ENCODE measurements at regions not wholly inside any gene's neighbourhood (a gene's known extent, or its start where the extent isn't known, plus 50 kb on each side); places are given as distances from the start of the nearest gene placed in this dataset.

DNA sequence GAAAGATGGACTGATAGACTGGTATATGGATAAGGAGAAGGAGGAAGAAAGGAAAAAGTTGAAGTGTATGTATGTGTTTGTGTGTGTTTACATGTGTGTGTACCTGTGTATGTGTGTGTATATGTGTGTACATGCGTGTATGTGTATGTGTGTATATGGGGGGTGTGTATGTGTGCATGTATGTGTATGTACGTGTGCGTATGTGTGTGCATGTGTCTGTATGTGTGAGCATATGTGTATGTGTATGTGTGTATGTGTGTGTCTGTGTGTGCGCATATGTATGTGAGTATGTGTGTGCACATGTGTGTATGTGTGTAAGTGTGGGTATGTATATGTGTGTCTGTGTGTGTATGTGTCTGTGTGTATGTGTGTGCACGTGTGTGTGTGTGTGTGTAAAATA is 101.5 kb upstream of the KLHL13 start:
- no peak for DNase-seq
- Histone ChIP-seq H3K27me3 (ENCODE audit: control insufficient read depth in 3 of 3, insufficient read depth in 3 of 3, low read length in 2 of 3) (peaks cover 0 to 16% (median 14%) of the 10 kb centered on the region in 3 donors), H3K36me3 (ENCODE audit: control insufficient read depth in 4 of 4, insufficient read depth in 4 of 4, low read length in 4 of 4) (no peaks in the 10 kb centered on the region)

DNA sequence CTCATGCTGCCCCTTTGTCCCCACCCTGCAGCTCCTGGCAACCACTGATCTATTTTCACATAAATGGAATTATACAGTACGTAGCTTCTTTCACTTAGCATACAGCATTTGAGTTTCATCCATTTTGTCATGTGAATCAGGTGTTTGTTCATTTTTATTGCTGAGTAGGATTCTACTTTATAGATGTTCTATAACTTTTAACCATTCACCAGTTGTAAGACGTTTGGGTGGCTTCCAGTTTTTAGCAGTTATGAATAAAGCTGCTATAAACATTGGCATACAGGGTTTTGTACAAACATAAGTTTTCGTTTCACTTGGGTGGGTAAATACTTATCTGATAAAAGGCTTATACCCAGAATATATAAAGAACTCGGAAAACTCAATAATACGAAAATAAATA is 102.3 kb upstream of the KLHL13 start:
- peaks cover 0 to 2% (median 0%) of the 10 kb centered on the region in 4 donors for H3K9me3 ChIP-seq (ENCODE audit: control insufficient read depth in 4 of 4, insufficient read depth in 3 of 4, low read length in 3 of 4)
- H3K27ac ChIP-seq (ENCODE audit: low read depth in 1 of 2, low read length in 1 of 2), result no peak overlapping the region
- WGBS, 2 donors, result 72 to 85% methylated on average over 5 of the region's 5 CpGs
- H3K27me3 ChIP-seq (ENCODE audit: control insufficient read depth in 3 of 3, insufficient read depth in 3 of 3, low read length in 2 of 3), result peaks cover 0 to 14% (median 14%) of the 10 kb centered on the region in 3 donors
- H3K9ac ChIP-seq (ENCODE audit: insufficient read depth in 1 of 2, low read length in 2 of 2), result no peak overlapping the region
- peaks cover 0 to 3% (median 0%) of the 10 kb centered on the region in 5 donors for H3K4me1 ChIP-seq (ENCODE audit: control insufficient read depth in 5 of 5, insufficient read depth in 5 of 5, low read length in 5 of 5)
- TF ChIP-seq, protein P1, sequence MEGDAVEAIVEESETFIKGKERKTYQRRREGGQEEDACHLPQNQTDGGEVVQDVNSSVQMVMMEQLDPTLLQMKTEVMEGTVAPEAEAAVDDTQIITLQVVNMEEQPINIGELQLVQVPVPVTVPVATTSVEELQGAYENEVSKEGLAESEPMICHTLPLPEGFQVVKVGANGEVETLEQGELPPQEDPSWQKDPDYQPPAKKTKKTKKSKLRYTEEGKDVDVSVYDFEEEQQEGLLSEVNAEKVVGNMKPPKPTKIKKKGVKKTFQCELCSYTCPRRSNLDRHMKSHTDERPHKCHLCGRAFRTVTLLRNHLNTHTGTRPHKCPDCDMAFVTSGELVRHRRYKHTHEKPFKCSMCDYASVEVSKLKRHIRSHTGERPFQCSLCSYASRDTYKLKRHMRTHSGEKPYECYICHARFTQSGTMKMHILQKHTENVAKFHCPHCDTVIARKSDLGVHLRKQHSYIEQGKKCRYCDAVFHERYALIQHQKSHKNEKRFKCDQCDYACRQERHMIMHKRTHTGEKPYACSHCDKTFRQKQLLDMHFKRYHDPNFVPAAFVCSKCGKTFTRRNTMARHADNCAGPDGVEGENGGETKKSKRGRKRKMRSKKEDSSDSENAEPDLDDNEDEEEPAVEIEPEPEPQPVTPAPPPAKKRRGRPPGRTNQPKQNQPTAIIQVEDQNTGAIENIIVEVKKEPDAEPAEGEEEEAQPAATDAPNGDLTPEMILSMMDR (IDR thresholded peaks at IDR 0.05; ENCODE audit: control extremely low read depth, extremely low read depth), result no peak
- ATAC-seq (ENCODE audit: insufficient read depth, low FRiP score) (no peak), DNase-seq (no peak)
- no peak overlapping the region for H3K4me3 ChIP-seq
- no peaks in the 10 kb centered on the region for H3K36me3 ChIP-seq (ENCODE audit: control insufficient read depth in 4 of 4, insufficient read depth in 4 of 4, low read length in 4 of 4)

More for the DNA sequence above, 101.5 kb upstream of the KLHL13 start:
- WGBS, 2 donors, result 85 to 94% methylated on average over 5 of the region's 5 CpGs
- TF ChIP-seq, protein P1 (IDR thresholded peaks at IDR 0.05; ENCODE audit: control extremely low read depth, extremely low read depth), result no peak
- peaks cover 0 to 3% (median 0%) of the 10 kb centered on the region in 5 donors for H3K4me1 ChIP-seq (ENCODE audit: control insufficient read depth in 5 of 5, insufficient read depth in 5 of 5, low read length in 5 of 5)
- no peak overlapping the region for H3K4me3 ChIP-seq
- ATAC-seq (ENCODE audit: insufficient read depth, low FRiP score), result no peak
- no peak overlapping the region for H3K27ac ChIP-seq (ENCODE audit: low read depth in 1 of 2, low read length in 1 of 2)
- H3K9me3 ChIP-seq (ENCODE audit: control insufficient read depth in 4 of 4, insufficient read depth in 3 of 4, low read length in 3 of 4), result peaks cover 0 to 2% (median 0%) of the 10 kb centered on the region in 4 donors
- H3K9ac ChIP-seq (ENCODE audit: insufficient read depth in 1 of 2, low read length in 2 of 2), result no peak overlapping the region

DNA sequence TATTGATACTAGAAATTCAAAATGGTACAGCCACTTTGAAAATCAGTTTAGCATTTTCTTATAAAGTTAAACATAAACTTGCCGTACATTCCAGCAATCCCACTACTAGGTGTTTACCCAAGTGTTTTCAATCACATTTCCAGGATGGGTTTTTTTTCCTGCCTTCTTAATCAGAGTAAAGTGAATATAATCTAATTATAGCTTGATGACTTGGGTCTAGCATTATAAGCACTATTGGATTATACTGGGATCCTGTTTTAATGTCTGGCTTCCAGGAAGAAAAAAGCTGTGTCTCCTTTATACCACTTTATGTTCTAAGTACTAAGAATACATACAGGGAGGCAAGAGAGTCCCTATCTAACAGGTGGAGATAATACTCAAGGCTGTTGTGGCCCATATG is 103.3 kb upstream of the KLHL13 start:
- H3K4me3 ChIP-seq, result no peak overlapping the region
- H3K9me3 ChIP-seq (ENCODE audit: control insufficient read depth in 4 of 4, insufficient read depth in 3 of 4, low read length in 3 of 4), result peaks cover 0 to 2% (median 0%) of the 10 kb centered on the region in 4 donors
- 86 to 90% methylated on average over 1 of the region's 1 CpG for WGBS, 2 donors
- H3K9ac ChIP-seq (ENCODE audit: insufficient read depth in 1 of 2, low read length in 2 of 2), result no peak overlapping the region
- H3K4me1 ChIP-seq (ENCODE audit: control insufficient read depth in 5 of 5, insufficient read depth in 5 of 5, low read length in 5 of 5), result peaks cover 0 to 3% (median 0%) of the 10 kb centered on the region in 5 donors
- H3K27me3 ChIP-seq (ENCODE audit: control insufficient read depth in 3 of 3, insufficient read depth in 3 of 3, low read length in 2 of 3), result peaks cover 0 to 14% (median 14%) of the 10 kb centered on the region in 3 donors
- ATAC-seq (ENCODE audit: insufficient read depth, low FRiP score) (no peak), DNase-seq (no peak)
- H3K36me3 ChIP-seq (ENCODE audit: control insufficient read depth in 4 of 4, insufficient read depth in 4 of 4, low read length in 4 of 4), result no peaks in the 10 kb centered on the region
- no peak overlapping the region for H3K27ac ChIP-seq (ENCODE audit: low read depth in 1 of 2, low read length in 1 of 2)
- TF ChIP-seq, protein P1 (IDR thresholded peaks at IDR 0.05; ENCODE audit: control extremely low read depth, extremely low read depth), result no peak

DNA sequence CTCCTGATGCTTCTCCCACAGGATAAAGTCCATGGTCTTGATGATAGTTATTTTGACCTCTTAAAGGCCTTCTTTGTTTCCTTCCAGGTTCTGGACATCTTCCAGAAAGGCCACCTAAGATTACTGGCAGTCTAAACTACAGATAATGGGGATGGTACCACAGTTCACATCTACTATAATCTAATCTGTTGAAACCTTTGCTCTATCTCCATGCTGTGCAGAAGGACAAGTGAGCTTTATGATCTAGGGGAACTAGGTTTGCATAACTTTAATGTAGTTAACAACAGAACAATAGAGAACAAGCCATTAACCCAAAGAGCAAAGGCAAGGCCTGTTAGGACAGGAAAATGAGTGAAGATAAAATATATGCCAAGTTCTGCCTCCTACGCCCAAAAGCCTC is 103.9 kb upstream of the KLHL13 start:
- peaks cover 0 to 2% (median 0%) of the 10 kb centered on the region in 4 donors for H3K9me3 ChIP-seq (ENCODE audit: control insufficient read depth in 4 of 4, insufficient read depth in 3 of 4, low read length in 3 of 4)
- H3K9ac ChIP-seq (ENCODE audit: insufficient read depth in 1 of 2, low read length in 2 of 2), result no peak overlapping the region
- 77 to 93% methylated on average over 1 of the region's 1 CpG for WGBS, 2 donors
- H3K4me1 ChIP-seq (ENCODE audit: control insufficient read depth in 5 of 5, insufficient read depth in 5 of 5, low read length in 5 of 5), result peaks cover 0 to 3% (median 0%) of the 10 kb centered on the region in 5 donors
- H3K36me3 ChIP-seq (ENCODE audit: control insufficient read depth in 4 of 4, insufficient read depth in 4 of 4, low read length in 4 of 4), result no peaks in the 10 kb centered on the region
- H3K27me3 ChIP-seq (ENCODE audit: control insufficient read depth in 3 of 3, insufficient read depth in 3 of 3, low read length in 2 of 3), result peaks cover 0 to 16% (median 12%) of the 10 kb centered on the region in 3 donors
- TF ChIP-seq, protein P1 (IDR thresholded peaks at IDR 0.05; ENCODE audit: control extremely low read depth, extremely low read depth), result no peak
- ATAC-seq (ENCODE audit: insufficient read depth, low FRiP score) (no peak), DNase-seq (no peak)
- no peak overlapping the region for H3K4me3 ChIP-seq
- no peak overlapping the region for H3K27ac ChIP-seq (ENCODE audit: low read depth in 1 of 2, low read length in 1 of 2)

Measured in lung (tissue), 11 donors.